GM04503 (cell line): ENCODE measurements at regions not wholly inside any gene's neighbourhood (a gene's known extent, or its start where the extent isn't known, plus 50 kb on each side); places are given as distances from the start of the nearest gene placed in this dataset.
A peak's percentile ranks its signal among the peaks of the same experiment; 100 is the strongest.

Experiments
- DNase-seq: peaks from one replicate; pipeline ENCODE4 v3.0.0-alpha.2; 2012; ENCODE audit warnings: low read depth

GRCh38 chr2:217064234-217065011 lies 204.6 kb upstream of the TNP1 start:
- DNase-seq, result peak; percentile 47

DNA sequence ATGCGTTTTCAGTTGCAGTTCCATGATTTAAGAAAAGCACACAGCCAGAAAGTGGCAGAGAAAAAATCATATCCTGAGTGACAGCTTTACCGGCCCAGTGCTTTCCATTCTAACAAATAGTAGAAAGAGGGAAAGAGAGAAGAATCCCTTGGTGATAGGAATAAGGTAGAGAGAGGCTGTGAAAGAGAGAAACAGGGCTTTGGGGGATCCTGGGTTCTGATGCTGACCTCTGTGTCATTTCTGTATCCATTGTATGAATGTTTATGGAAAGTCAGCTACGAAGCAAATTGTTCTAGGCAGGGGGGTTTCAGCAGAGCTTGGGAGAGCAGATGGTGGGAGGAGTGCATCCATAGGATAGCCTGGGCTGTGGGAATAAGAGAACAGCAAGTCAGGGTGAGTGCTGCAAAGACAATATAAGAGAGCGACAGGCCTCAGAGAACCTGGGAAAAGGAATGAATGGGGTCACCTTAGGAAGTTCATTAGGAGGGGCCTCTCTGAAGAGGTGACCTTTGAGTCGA lies 203.4 kb upstream of the TNP1 start:
- DNase-seq, result no peak

GRCh38 chr2:217062768-217063167 lies 202.9 kb upstream of the TNP1 start:
- DNase-seq, result no peak

GRCh38 chr2:217061916-217062505 lies 202.1 kb upstream of the TNP1 start:
- no peak for DNase-seq

DNA sequence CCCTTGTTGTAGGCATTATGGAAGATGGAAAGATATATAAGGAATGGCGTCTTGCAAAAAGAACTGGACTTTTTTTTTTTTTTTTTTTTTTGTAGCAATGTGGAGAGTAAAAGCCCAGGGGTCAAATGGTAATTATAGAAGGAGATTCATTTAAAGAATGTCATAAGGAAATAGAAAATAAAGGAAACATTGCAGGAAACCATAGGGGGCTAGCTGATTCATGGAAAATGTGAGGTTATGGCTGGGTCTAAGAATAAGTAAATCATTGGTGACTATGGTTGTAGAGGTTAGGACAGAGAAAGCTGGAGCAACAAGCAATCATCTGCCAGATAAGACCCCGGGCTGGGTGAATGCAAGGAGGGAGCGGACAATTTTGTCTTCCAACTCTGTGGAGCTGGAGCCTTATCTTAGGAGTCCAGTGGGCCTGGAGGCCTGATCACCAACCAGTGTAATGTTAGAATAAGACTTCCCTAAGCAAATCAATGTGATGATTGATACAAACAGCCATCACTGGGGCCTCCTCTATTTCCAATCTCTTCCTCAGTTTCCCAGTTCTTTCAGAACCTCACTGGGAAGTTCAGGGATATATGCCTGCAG lies 201.2 kb upstream of the TNP1 start:
- no peak for DNase-seq

DNA sequence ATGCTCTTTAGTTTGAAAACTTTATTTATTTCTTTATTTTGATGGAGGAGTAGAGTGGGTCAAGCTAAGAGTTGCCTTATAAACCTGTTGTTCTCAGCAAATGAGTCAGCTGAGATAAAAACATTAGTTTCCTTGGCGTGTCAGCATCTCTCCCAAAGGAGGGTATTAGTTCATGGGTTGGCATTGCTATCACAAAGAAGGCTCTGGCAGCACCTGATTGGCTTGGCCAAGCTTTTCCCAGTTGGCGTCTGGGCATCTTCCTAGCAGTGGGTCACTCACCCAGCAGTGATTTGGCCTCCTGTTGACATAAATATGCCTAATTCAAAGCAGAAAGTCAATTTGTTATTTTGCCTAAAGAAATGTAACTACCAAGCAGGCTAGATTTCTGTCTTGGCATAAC lies 200.7 kb upstream of the TNP1 start:
- no peak for DNase-seq

DNA sequence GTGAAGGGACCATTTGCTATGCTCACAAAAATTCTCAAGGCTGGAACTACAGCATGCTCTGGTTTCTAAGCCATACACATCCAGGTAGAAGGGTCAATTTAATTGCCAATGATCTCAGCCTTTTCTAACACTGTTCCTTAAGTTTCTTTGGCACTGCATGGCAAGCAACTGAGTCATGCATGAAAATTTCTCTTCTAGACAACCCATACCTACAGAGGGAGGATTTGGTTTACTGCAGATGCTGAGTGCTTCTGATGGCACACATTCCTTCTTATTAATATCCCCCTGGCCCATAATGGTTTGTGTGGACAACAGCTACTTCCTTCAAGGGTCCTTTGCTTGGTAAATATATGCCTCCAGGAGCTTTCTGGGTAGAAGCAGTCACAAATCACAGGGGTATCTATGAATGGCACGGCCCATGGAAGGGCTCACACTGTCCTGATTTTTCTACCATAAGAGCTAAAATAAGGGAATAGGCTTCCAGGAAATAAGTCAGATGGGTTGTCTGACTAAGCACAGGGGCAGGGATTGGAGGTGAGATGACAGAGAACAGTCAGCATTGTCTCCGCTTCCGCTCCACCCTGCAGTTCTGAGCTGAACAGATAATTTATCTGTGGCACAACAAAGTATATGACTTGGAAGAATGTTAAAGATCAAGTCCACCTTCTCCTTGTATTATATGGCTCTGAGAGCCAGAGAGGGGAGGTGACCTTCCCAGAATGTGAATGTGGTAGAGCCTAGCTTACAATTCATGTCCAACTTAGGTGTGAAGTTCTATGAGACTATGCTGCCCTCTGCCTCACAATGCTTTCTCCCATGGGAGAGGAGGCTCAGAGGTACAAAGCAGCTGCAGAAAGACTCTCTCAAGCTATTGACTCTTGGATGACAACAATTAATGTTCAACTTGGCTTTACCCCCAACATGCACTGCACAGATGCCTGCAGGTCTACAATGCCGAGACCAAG lies 199.2 kb upstream of the TNP1 start:
- no peak for DNase-seq

DNA sequence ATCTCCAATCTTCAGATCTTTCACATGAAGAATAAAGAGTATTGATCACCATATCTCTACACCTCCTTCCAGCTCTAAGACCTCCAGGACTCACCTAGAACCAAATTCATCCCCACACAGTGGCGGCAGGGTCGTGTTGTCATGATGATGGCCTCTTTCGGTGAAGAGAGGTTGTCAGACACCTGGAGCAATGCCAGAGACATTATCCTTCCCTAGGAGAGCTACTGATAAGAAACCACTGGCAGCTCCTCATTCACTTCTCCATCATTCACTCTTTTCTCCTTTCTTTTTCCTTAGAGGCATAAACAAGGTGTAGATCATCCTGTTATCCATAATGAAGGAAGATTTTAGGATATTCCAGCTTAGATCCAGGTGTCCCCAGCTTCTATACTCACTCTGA lies 197.9 kb upstream of the TNP1 start:
- DNase-seq, result no peak

DNA sequence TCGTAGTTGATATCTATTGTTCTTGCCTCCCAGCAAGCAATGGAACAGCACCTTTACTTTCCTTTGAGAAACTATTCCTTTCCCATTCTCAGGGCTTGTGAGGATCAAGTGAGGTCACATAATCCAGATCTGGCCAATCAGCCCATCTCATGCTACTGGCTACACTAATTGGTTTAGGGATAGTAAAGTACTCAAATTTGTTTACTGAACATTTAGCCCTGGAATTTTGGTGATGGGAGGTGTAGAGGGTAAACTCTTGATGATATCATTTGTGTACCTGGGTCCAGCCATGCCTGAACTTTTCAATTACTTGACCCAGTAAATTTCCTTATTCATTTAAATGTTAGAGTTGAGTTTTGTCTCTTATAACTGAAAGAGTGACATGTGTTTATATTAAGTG lies 195.8 kb upstream of the TNP1 start:
- no peak for DNase-seq

GRCh38 chr2:217054791-217055190 lies 194.9 kb upstream of the TNP1 start:
- no peak for DNase-seq

DNA sequence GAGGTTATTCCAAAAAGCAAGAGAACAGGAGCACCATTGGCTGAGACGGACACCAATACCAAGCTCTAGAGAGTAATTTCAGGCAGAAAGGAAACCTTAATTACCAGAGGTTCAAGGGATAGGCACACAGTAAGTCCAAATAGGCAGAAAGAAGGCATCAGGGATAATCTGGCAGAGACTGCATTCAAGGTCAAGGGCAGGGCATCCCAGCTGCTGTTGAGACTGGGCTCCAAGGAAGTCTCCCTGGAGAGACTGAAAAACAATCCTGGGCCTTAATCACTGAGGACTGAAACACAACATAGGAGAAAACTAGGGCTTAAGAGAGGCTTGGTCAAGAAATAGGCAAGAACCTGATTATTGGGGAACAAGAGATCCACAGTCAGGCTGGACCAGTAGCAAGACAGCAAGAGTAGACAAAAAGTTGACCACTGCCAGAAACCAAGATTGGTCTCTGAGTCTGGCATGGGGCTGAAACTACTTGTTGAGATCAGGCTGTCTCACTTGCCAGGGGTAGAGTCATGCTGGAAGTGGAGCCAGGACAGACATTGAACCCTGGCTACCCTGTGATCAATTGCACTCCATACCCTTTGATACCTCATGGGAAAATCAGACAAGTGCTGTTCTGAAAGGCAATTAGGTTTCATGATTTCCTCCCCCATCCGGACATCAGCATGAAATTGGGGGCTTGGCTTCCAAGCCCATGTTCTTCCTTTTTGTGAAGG lies 193.2 kb upstream of the TNP1 start:
- DNase-seq, result no peak

GRCh38 chr2:217051416-217051815 lies 191.6 kb upstream of the TNP1 start:
- no peak for DNase-seq

DNA sequence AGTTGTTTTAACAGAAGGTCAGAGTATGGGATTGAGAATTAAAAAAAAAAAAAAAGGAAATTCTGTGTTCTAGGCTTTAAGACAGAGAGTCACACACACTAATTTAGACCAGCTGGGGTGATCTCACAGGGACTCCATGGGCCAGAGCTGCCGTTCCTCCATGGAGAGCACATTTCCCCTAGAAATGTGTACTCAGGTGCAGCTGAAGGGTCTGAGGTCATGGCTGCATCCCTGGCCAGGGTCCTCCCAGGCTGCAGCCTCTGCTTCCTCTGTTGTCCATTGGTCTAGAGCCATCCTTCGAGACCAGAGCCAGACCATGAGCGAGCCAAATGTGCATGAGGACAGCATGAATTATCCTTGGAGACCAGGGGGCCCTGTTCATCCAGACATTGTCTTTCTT lies 190.1 kb upstream of the TNP1 start:
- no peak for DNase-seq

DNA sequence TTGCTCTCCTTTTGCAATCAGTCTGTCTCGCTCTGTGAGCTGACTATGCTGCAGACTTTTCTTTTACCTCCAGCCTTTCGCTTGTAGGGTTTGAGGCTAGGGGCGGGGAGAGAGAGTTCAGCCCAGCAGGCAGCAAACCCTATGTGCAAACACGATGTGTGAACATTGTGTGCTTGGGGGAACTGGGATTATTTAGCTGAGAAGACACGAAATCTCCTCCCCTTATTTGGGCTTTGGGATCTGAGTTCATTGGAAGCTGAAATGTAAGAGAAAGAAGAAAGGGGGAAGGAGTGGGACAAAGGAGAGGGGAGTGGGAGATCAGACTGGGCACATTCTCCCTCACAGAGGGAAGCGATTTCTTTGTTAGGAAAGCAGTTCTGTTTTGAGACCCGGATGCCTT lies 189.6 kb upstream of the TNP1 start:
- no peak for DNase-seq

DNA sequence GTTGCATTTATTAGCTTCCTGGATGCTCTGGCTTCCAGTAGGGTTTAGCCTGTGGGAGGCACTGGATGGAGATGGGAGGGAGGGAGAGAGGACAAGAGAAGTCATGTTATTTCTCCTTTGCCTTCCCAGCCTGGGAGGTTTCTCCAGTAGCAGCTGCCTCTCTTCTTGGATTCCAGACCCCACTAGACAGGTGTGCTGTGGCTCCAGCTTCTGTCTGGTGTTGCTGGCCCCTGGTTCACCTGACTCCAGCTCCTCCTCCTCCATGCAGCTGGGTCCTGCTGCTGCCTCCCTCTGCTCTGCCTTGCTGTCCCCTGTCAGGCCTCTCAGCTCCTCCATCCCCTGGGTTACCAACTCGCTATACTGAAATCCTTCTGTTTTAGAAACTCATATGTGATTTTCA lies 188.9 kb upstream of the TNP1 start:
- no peak for DNase-seq

DNA sequence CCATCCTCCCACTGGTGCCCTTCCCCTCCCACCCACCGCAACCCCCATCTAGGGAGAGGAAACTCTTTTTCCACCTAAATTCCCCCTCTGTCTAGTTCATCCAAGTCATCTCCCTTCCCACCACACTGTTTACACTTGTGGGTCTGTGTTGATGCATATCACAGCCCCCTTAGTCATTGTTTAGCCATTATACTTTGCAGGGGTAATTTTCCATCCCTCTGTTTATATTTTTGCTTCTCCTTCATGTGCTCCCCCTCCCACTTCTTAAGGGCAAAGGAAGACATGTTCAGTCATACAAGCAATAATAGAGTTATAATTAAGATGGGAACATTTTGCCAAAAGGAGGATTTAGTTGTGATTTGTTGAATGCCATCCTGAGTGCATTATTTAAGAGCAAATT lies 187.8 kb upstream of the TNP1 start:
- DNase-seq, result no peak

DNA sequence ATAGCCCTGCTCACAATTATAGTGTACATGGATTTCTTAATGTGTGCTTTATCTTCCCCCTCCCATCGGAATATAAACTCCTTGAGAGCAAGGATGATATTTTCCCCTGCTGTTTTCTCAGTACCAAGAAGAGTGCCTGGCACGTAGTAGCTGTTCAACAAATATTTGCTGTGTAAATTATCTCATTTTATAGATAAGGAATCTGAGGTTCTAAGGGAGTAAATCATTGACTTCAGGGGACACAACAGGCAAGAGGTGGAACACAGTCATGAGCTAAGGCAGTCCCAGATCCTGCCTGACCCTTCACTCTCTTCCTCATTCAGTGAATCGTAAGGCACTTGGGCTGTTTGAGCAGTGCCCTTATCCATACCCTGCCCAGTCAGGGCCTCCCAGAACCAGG lies 187.3 kb upstream of the TNP1 start:
- DNase-seq, result no peak

DNA sequence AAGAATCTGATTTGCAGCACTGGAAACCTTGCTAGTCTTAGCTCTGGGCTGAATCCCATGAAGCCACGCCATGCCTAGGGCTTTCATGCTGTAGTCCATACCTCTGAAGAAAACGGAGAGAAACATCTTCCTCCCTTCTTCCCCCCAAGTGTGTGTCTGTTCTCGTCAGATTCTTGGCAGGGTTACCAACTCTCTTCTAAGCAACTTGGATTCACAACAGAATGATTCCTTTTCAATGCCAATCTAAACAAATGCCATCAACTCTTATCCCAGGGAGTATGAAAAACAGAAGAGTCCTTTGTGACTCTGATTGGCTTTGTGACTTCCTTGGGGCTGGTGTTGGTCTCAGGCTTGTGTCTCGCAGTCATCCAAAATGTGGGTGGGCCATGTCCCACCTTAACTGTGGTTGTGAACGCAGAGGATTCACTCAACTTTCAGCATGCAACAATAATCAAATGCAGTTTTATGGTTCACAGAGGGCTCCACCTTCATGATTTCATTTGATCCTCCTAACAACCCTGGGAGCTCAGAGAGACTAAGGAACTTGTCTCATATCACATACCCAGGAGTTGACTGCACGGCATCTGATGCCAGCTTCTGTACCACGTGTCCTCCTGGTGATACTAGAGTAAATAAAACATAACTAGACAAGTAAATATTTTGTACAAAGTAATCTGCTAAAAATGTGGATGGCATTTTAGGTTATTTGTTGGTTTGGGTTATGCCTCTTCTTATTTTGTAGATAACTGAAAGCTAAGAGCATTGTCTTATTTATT lies 186.0 kb upstream of the TNP1 start:
- DNase-seq, result no peak

- no peak for DNase-seq
Measured at GRCh38 chr2:217040099-217040498, 180.2 kb upstream of the TNP1 start.

DNA sequence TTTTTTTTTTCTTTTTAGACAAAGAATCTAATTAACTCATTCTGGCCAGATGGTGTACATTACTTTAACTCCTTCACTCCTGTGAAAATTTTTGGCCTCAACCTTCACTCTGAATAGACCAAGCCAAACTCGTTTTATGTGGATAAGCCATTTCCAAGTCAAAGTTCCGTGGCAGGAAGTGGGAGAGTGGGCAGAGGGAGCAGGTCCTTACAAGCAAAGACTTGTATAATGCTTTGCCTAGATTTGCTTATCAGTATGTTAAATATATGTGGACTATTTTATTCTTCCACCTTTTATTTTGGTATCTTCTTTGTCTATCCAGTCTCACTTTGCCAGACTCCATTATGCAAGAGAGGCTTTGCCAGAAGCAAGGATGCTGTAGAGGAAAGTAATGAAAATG lies 178.1 kb upstream of the TNP1 start:
- no peak for DNase-seq

DNA sequence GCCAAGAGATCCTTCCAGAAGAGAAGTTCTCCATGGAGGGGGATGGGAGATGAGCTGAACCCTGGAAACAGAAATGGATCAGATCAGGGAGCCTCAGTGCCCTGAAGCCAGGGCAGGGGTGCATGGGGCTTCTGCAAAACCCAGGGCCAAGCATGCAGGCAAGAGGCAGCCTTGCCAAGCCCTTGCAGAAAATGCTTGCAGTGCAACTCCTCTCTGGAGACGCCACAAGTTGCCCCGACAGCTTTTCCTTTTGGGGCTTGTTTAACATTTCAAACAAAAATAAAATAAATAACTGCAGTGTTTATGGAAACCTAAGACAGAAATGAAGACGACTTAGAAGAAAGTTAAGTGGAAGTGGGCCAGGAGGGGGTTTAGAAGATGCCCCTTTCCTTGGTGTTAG lies 177.5 kb upstream of the TNP1 start:
- no peak for DNase-seq
